Lung (tissue), 11 donors: ENCODE measurements at regions not wholly inside any gene's neighbourhood (a gene's known extent, or its start where the extent isn't known, plus 50 kb on each side); places are given as distances from the start of the nearest gene placed in this dataset.

Experiments
- ATAC-seq: fragments of 200-7000 bp; cut with Tn5 transposase; one replicate; pipeline ENCODE4 v1.9.1; 2020; ENCODE audit warnings: moderate number of reproducible peaks; ENCODE audit not compliant: insufficient read depth, low FRiP score
- DNase-seq, 3 donors: peaks; one replicate each; pipeline ENCODE4 v3.0.0-alpha.2; 2013 to 2017
- H3K27ac ChIP-seq, 2 donors: one replicate each; pipeline ENCODE4 v1.5.1; 2013; ENCODE audit warnings: mild to moderate bottlenecking in 2 of 2, moderate library complexity in 2 of 2, control low read depth in 1 of 2, inconsistent platforms in 1 of 2, low read depth in 1 of 2, low read length in 1 of 2
- H3K27me3 ChIP-seq, 3 donors: one replicate each; pipeline ENCODE4 v1.5.1; 2013; ENCODE audit warnings: low read length in 2 of 3; ENCODE audit not compliant: control insufficient read depth in 3 of 3, insufficient read depth in 3 of 3
- H3K36me3 ChIP-seq, 4 donors: one replicate each; pipeline ENCODE4 v1.5.1; 2013; ENCODE audit warnings: low read length in 4 of 4, mild to moderate bottlenecking in 1 of 4, moderate library complexity in 1 of 4; ENCODE audit not compliant: control insufficient read depth in 4 of 4, insufficient read depth in 4 of 4
- H3K4me1 ChIP-seq, 5 donors: one replicate each; pipeline ENCODE4 v1.5.1; 2013; ENCODE audit warnings: low read length in 5 of 5, mild to moderate bottlenecking in 2 of 5, moderate library complexity in 1 of 5; ENCODE audit not compliant: control insufficient read depth in 5 of 5, insufficient read depth in 5 of 5
- H3K4me3 ChIP-seq: one replicate; pipeline ENCODE4 v1.5.1; 2013; ENCODE audit warnings: mild to moderate bottlenecking, control low read depth, moderate library complexity
- H3K9ac ChIP-seq, 2 donors: one replicate each; pipeline ENCODE4 v1.5.1; 2013; ENCODE audit warnings: low read length in 2 of 2, control low read depth in 1 of 2; ENCODE audit not compliant: insufficient read depth in 1 of 2
- H3K9me3 ChIP-seq, 4 donors: one replicate each; pipeline ENCODE4 v1.5.1; 2013; ENCODE audit warnings: low read length in 3 of 4, mild to moderate bottlenecking in 1 of 4, moderate library complexity in 1 of 4; ENCODE audit not compliant: control insufficient read depth in 4 of 4, insufficient read depth in 3 of 4
- WGBS, 2 donors: extraction: QIAGEN DNeasy Blood & Tissue Kit; methylation state at CpG; one replicate each; pipeline ENCODE4 v1.1.7; 2013; 5-methylcytosine and 5-hydroxymethylcytosine counted together
- TF ChIP-seq, protein P1 (sequence below): IDR thresholded peaks from 2 replicates; pipeline ENCODE4 v1.5.1; 2012; ENCODE audit warnings: mild to moderate bottlenecking; ENCODE audit errors: control extremely low read depth, extremely low read depth
- donor health status: control.
- donor health status: control.
- donor health status: Bipolar disorder and iron deficiency.
- donor health status: healthy.
- donor health status: DM: yes; HTN: yes; CAD: no.

DNA sequence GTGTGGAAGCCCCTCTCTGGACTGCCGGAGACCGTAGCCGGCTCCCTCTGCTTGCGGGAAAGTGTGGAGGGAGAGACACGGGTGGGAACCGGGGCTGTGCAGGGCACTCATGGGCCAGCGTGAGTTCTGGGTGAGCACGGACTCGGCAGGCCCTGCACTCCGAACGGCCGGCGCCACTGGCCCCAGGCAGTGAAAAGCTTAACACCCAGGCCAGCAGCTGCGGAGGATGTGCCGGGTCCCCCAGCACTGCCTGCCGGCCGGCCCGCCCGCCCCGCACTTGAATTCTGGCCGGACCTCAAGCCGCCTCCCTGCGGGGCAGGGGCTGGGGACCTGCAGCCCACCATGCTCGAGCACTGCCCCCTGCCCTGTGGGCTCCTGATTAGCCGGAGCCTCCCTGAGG lies 147.0 kb downstream of the FGF9 start:
- DNase-seq (no peak), ATAC-seq (no peak)
- TF ChIP-seq, protein P1, sequence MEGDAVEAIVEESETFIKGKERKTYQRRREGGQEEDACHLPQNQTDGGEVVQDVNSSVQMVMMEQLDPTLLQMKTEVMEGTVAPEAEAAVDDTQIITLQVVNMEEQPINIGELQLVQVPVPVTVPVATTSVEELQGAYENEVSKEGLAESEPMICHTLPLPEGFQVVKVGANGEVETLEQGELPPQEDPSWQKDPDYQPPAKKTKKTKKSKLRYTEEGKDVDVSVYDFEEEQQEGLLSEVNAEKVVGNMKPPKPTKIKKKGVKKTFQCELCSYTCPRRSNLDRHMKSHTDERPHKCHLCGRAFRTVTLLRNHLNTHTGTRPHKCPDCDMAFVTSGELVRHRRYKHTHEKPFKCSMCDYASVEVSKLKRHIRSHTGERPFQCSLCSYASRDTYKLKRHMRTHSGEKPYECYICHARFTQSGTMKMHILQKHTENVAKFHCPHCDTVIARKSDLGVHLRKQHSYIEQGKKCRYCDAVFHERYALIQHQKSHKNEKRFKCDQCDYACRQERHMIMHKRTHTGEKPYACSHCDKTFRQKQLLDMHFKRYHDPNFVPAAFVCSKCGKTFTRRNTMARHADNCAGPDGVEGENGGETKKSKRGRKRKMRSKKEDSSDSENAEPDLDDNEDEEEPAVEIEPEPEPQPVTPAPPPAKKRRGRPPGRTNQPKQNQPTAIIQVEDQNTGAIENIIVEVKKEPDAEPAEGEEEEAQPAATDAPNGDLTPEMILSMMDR = no peak
- Histone ChIP-seq H3K4me3 (no peak overlapping the region), H3K27ac (no peak overlapping the region), H3K27me3 (no peaks in the 10 kb centered on the region), H3K4me1 (peaks cover 0 to 8% (median 0%) of the 10 kb centered on the region in 5 donors), H3K9ac (no peak overlapping the region), H3K36me3 (no peaks in the 10 kb centered on the region), H3K9me3 (no peaks in the 10 kb centered on the region)
- 96 to 97% methylated on average over 24 to 25 of the region's 25 CpGs for WGBS, 2 donors

DNA sequence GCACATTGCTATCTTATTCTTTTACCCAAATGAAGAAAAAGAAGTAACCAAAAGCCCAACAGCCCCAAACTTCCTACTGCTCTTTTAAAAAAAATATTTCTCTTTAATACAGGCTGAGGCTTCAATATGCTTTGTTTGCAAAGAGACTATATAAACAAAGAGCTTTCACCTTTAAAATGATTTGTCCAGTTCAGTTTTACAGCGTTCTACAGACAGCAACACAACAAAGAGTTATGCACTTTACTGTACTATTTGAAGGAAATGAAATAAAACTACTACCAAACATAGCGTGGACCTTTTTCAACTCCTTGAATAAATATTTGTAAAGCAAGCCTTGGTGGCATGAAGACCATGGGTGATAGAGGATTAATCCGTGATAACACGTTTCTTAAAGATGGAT lies 151.2 kb downstream of the FGF9 start:
- DNase-seq (no peak), ATAC-seq (no peak)
- Histone ChIP-seq H3K36me3 (no peaks in the 10 kb centered on the region), H3K27me3 (no peaks in the 10 kb centered on the region), H3K9ac (no peak overlapping the region), H3K4me3 (no peak overlapping the region), H3K9me3 (no peaks in the 10 kb centered on the region), H3K27ac (no peak overlapping the region), H3K4me1 (peaks cover 0 to 31% (median 4%) of the 10 kb centered on the region in 5 donors)
- WGBS, 2 donors = 36 to 61% methylated on average over 4 of the region's 4 CpGs
- TF ChIP-seq, protein P1 = no peak

DNA sequence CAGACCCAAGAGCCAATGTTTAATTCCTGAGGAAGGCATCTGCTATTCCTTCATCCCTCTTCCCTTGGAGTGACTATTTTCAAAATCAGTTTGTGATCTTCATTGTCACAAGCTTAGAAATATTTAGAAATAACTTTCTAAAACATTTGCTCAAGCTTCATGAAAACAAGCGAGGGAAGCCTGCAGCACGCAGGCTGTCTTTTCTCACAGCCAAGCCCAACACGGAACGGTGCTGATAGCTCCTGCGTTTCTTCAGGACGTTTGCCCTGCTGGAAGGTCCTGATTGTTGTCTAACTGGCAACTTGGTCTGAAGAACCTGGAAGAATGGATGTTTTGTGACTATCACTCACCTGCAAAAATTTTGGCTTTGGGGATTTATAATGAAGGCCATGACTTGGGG lies 152.5 kb downstream of the FGF9 start:
- TF ChIP-seq, protein P1 = no peak
- H3K4me1 ChIP-seq = peaks cover 0 to 31% (median 4%) of the 10 kb centered on the region in 5 donors
- H3K27ac ChIP-seq = no peak overlapping the region
- no peak overlapping the region for H3K4me3 ChIP-seq
- 77 to 90% methylated on average over 6 of the region's 6 CpGs for WGBS, 2 donors
- H3K9me3 ChIP-seq = no peaks in the 10 kb centered on the region
- H3K36me3 ChIP-seq = no peaks in the 10 kb centered on the region
- H3K9ac ChIP-seq = no peak overlapping the region
- ATAC-seq (no peak), DNase-seq (no peak)
- no peaks in the 10 kb centered on the region for H3K27me3 ChIP-seq

DNA sequence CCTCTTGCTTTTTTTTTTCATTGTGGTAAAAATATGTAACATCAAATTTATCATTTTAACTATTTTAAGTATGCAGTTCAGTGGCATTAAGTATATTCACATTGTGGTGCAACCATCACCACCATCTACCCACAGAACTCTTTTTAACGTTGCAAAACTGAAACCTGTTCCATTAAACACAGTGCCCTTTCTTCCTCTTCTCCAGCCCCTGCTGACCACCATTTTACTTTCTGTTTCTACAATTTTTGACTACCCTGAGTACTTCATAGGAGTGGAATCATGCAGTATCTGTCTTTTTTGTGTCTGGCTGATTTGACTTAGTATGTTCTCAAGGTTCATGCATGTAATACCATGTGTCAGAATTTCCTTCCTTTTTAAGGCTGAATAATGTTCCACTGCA lies 153.1 kb downstream of the FGF9 start:
- Histone ChIP-seq H3K27ac (no peak overlapping the region), H3K9me3 (no peaks in the 10 kb centered on the region), H3K36me3 (no peaks in the 10 kb centered on the region), H3K9ac (no peak overlapping the region), H3K4me1 (peaks cover 0 to 31% (median 4%) of the 10 kb centered on the region in 5 donors), H3K4me3 (no peak overlapping the region), H3K27me3 (no peaks in the 10 kb centered on the region)
- TF ChIP-seq, protein P1 = no peak
- WGBS, 2 donors = 59 to 64% methylated on average over 1 of the region's 1 CpG
- DNase-seq (no peak), ATAC-seq (no peak)
